ENCODE measurements at regions not wholly inside any gene's neighbourhood (a gene's known extent, or its start where the extent isn't known, plus 50 kb on each side); places are given as distances from the start of the nearest gene placed in this dataset.

GRCh38 chr10:3612183-3613001 lies 172.6 kb downstream of the KLF6 start:
- no peak overlapping the region for H3K27ac ChIP-seq
- 93 to 97% methylated on average over 3 of the region's 3 CpGs for WGBS, 2 donors
- H3K4me3 ChIP-seq = no peak overlapping the region
- H3K36me3 ChIP-seq = no peaks in the 10 kb centered on the region
- TF ChIP-seq, protein P1, sequence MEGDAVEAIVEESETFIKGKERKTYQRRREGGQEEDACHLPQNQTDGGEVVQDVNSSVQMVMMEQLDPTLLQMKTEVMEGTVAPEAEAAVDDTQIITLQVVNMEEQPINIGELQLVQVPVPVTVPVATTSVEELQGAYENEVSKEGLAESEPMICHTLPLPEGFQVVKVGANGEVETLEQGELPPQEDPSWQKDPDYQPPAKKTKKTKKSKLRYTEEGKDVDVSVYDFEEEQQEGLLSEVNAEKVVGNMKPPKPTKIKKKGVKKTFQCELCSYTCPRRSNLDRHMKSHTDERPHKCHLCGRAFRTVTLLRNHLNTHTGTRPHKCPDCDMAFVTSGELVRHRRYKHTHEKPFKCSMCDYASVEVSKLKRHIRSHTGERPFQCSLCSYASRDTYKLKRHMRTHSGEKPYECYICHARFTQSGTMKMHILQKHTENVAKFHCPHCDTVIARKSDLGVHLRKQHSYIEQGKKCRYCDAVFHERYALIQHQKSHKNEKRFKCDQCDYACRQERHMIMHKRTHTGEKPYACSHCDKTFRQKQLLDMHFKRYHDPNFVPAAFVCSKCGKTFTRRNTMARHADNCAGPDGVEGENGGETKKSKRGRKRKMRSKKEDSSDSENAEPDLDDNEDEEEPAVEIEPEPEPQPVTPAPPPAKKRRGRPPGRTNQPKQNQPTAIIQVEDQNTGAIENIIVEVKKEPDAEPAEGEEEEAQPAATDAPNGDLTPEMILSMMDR (IDR thresholded peaks at IDR 0.05) = no peak
- H3K4me1 ChIP-seq = peaks cover 0 to 5% (median 0%) of the 10 kb centered on the region in 3 donors
- H3K9me3 ChIP-seq = peaks cover 0 to 22% (median 0%) of the 10 kb centered on the region in 3 donors
- DNase-seq = no peak
- no peaks in the 10 kb centered on the region for H3K27me3 ChIP-seq
- intact Hi-C loops (cut with DNase I) = no loop called here

GRCh38 chr10:3606309-3606708 lies 178.7 kb downstream of the KLF6 start:
- Histone ChIP-seq H3K36me3 (no peaks in the 10 kb centered on the region), H3K4me3 (no peak overlapping the region), H3K4me1 (peaks cover 0 to 5% (median 0%) of the 10 kb centered on the region in 3 donors), H3K27ac (no peak overlapping the region), H3K9me3 (peaks cover 0 to 14% (median 0%) of the 10 kb centered on the region in 3 donors), H3K27me3 (no peaks in the 10 kb centered on the region)
- TF ChIP-seq, protein P1 (IDR thresholded peaks at IDR 0.05) = no peak
- TF ChIP-seq POLR2A (IDR thresholded peaks at IDR 0.05) = no peak
- DNase-seq = no peak
- intact Hi-C loops (cut with DNase I) = no loop called here
- 90 to 92% methylated on average over 1 of the region's 1 CpG for WGBS, 2 donors

- no peak for TF ChIP-seq POLR2A (IDR thresholded peaks at IDR 0.05)
- TF ChIP-seq, protein P1 (IDR thresholded peaks at IDR 0.05) = no peak
- 68 to 82% methylated on average over 2 of the region's 2 CpGs for WGBS, 2 donors
- H3K9me3 ChIP-seq = peaks cover 0 to 14% (median 0%) of the 10 kb centered on the region in 3 donors
- H3K27me3 ChIP-seq = no peaks in the 10 kb centered on the region
- H3K4me1 ChIP-seq = peaks cover 0 to 5% (median 0%) of the 10 kb centered on the region in 3 donors
- H3K4me3 ChIP-seq = no peak overlapping the region
- no peaks in the 10 kb centered on the region for H3K36me3 ChIP-seq
- no peak for DNase-seq
- intact Hi-C loops (cut with DNase I) = no loop called here
- H3K27ac ChIP-seq = no peak overlapping the region
These were observed 179.1 kb downstream of the KLF6 start for GRCh38 chr10:3605882-3606281.

GRCh38 chr10:3595736-3596135 lies 189.3 kb downstream of the KLF6 start:
- Histone ChIP-seq H3K4me3 (no peak overlapping the region), H3K27ac (no peak overlapping the region), H3K9me3 (no peaks in the 10 kb centered on the region), H3K36me3 (no peaks in the 10 kb centered on the region), H3K27me3 (no peaks in the 10 kb centered on the region), H3K4me1 (no peaks in the 10 kb centered on the region)
- intact Hi-C loops (cut with DNase I) = no loop called here
- DNase-seq = no peak
- 89 to 97% methylated on average over 9 of the region's 9 CpGs for WGBS, 2 donors
- TF ChIP-seq, protein P1 (IDR thresholded peaks at IDR 0.05) = no peak
- no peak for TF ChIP-seq POLR2A (IDR thresholded peaks at IDR 0.05)

DNA sequence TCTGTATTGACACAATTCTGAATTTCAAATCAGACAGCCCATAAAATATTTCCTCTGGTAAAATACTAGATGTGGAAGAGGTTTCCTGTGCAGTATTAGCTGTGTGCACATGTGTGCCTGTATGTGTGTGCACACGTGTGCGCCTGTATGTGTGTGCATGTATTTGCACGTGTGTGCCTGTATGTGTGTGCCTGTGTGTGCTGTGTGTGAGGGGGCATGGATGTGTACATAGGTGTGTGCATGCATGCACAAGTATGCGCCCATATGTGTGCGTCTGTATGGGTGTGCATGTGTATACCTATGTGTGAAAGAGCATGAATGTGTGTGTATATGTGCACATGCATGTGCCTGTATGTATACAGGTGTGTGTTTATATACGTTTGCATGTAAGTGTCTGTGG lies 191.4 kb downstream of the KLF6 start:
- TF ChIP-seq, protein P1 (IDR thresholded peaks at IDR 0.05) = no peak
- TF ChIP-seq POLR2A (IDR thresholded peaks at IDR 0.05) = no peak
- Histone ChIP-seq H3K27me3 (no peaks in the 10 kb centered on the region), H3K27ac (no peak overlapping the region), H3K4me1 (no peaks in the 10 kb centered on the region), H3K9me3 (no peaks in the 10 kb centered on the region), H3K4me3 (no peak overlapping the region), H3K36me3 (no peaks in the 10 kb centered on the region)
- WGBS, 2 donors = 88 to 91% methylated on average over 6 of the region's 6 CpGs
- DNase-seq = no peak
- intact Hi-C loops (cut with DNase I) = no loop called here
